Keratinocyte (primary cell): ENCODE measurements at regions not wholly inside any gene's neighbourhood (a gene's known extent, or its start where the extent isn't known, plus 50 kb on each side); places are given as distances from the start of the nearest gene placed in this dataset.

ENCODE experiments used
- DNase-seq: peaks from one replicate; pipeline ENCODE4 v3.0.0-alpha.2; 2011; ENCODE audit warnings: low read depth, missing footprints, low spot score
- FAIRE-seq: peaks from 2 replicates; lab custom pipeline; 2011; peaks lifted over from hg19 to GRCh38; lab: Jason Lieb, UNC
- H2AFZ ChIP-seq: 2 replicates; pipeline ENCODE4 v1.6.0; 2012; ENCODE audit warnings: low read length, control low read depth, inconsistent platforms; ENCODE audit not compliant: control insufficient read depth
- H3K27ac ChIP-seq: 2 replicates; pipeline ENCODE4 v1.5.1; 2011; ENCODE audit warnings: low read length; ENCODE audit not compliant: control insufficient read depth, insufficient read depth
- H3K27me3 ChIP-seq: 3 replicates; pipeline ENCODE4 v1.6.0; 2011; ENCODE audit warnings: low read length; ENCODE audit not compliant: control insufficient read depth, insufficient read depth; ENCODE audit errors: extremely low read depth
- H3K36me3 ChIP-seq, 2 experiments: 2 replicates in 1 of 2; 3 replicates in 1 of 2; pipeline ENCODE4 v1.5.1; 2011; ENCODE audit warnings: low read length in 2 of 2, mild to moderate bottlenecking in 1 of 2; ENCODE audit not compliant: control insufficient read depth in 2 of 2, insufficient read depth in 2 of 2; ENCODE audit errors: extremely low read depth in 1 of 2
- H3K4me1 ChIP-seq: 3 replicates; pipeline ENCODE4 v1.5.1; 2011; ENCODE audit warnings: low read length; ENCODE audit not compliant: control insufficient read depth, insufficient read depth; ENCODE audit errors: extremely low read depth
- H3K4me2 ChIP-seq: 3 replicates; pipeline ENCODE4 v1.6.0; 2011; ENCODE audit warnings: low read depth, low read length; ENCODE audit not compliant: control insufficient read depth, insufficient read depth; ENCODE audit errors: extremely low read depth
- H3K4me3 ChIP-seq, 3 experiments: fragments of 200-600 bp in 1 of 3; sonication (generic) in 1 of 3; 2 replicates in 2 of 3; 3 replicates in 1 of 3; pipeline ENCODE4 v1.5.1; 2011 to 2016; ENCODE audit warnings: low read length in 3 of 3, mild to moderate bottlenecking in 3 of 3, control low read depth in 2 of 3, inconsistent platforms in 1 of 3, low read depth in 1 of 3, mixed read lengths in 1 of 3, mixed run types in 1 of 3, moderate library complexity in 1 of 3; ENCODE audit not compliant: control insufficient read depth in 2 of 3, insufficient read depth in 2 of 3; ENCODE audit errors: extremely low read depth in 1 of 3
- H3K79me2 ChIP-seq: 2 replicates; pipeline ENCODE4 v1.6.0; 2012; ENCODE audit warnings: low read length; ENCODE audit not compliant: control insufficient read depth, insufficient read depth
- H3K9ac ChIP-seq: 3 replicates; pipeline ENCODE4 v1.6.0; 2011; ENCODE audit warnings: low read length; ENCODE audit not compliant: control insufficient read depth, insufficient read depth; ENCODE audit errors: extremely low read depth
- H3K9me1 ChIP-seq: 3 replicates; pipeline ENCODE4 v1.6.0; 2011; ENCODE audit warnings: low read length; ENCODE audit not compliant: control insufficient read depth, insufficient read depth; ENCODE audit errors: extremely low read depth
- H3K9me3 ChIP-seq: 2 replicates; pipeline ENCODE4 v1.5.1; 2012; ENCODE audit warnings: low read depth, low read length; ENCODE audit not compliant: control insufficient read depth
- H4K20me1 ChIP-seq: 3 replicates; pipeline ENCODE4 v1.6.0; 2011; ENCODE audit warnings: low read length; ENCODE audit not compliant: control insufficient read depth, insufficient read depth; ENCODE audit errors: extremely low read depth
- EZH2 ChIP-seq: IDR thresholded peaks from one replicate; pipeline ENCODE4 v1.6.1; 2012; ENCODE audit warnings: inconsistent platforms, mild to moderate bottlenecking, low read length, moderate library complexity
- dilution Hi-C: fragments of 300-500 bp; cut with MboI; formaldehyde crosslinking; loops from one replicate; pipeline ENCODE4 v1.7.0; 2020; ENCODE audit warnings: low sequenced_read_pairs; ENCODE audit not compliant: extremely low pct_ligation_motif_present
- TF ChIP-seq, protein P1 (sequence below), 3 experiments: IDR thresholded peaks in 1 of 3; conservative IDR thresholded peaks in 1 of 3; optimal IDR thresholded peaks in 1 of 3; 2 replicates in 2 of 3; 3 replicates in 1 of 3; pipeline versions ENCODE3 to v1.5.1; 2011; ENCODE audit warnings: low read length in 3 of 3, mild to moderate bottlenecking in 3 of 3, moderate library complexity in 2 of 3, control low read depth in 1 of 3, inconsistent platforms in 1 of 3; ENCODE audit not compliant: insufficient read depth in 2 of 3; ENCODE audit errors: extremely low read depth in 1 of 3

DNA sequence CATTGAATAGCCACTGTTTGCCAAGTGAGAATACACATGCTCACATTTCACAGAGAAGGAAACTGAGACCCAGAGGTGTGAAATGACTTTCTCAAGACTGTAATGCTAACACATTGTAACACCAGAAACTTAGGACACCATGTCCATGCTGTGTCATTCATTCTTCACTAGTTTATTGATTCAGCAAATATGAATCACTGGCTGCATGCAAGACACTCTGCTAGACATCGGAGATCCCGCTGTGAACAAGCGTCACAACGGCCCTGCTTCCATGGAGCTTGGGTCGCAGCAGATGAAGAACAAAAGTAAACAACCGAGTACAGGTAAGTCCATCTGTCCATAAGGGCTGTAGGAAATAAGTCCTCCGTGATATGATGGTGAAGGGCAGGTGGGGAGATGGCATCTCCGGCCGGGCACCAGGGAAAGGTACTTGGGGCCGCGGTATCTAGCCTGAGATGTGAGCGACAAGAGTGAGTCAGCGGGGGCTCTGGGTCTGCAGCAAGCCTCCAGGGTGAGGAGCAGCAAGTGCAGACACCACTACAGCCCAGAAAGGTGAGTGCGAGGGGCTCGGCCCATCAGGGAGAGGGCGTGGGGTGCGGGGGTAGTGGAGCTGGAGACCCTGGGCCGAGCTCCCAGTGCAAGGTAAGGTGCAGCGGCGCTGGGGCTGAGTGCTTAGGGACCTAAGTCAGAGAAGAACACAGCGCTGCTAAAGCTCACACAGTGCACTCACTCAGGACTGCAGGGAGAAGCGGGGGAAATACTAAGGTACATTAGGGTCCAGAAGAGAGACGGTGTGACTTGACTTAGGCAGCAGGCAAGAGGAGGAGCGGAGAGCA, 391.2 kb downstream of the FBXO15 start:
- H2AFZ ChIP-seq, result no peak overlapping the region
- TF ChIP-seq, protein P1, sequence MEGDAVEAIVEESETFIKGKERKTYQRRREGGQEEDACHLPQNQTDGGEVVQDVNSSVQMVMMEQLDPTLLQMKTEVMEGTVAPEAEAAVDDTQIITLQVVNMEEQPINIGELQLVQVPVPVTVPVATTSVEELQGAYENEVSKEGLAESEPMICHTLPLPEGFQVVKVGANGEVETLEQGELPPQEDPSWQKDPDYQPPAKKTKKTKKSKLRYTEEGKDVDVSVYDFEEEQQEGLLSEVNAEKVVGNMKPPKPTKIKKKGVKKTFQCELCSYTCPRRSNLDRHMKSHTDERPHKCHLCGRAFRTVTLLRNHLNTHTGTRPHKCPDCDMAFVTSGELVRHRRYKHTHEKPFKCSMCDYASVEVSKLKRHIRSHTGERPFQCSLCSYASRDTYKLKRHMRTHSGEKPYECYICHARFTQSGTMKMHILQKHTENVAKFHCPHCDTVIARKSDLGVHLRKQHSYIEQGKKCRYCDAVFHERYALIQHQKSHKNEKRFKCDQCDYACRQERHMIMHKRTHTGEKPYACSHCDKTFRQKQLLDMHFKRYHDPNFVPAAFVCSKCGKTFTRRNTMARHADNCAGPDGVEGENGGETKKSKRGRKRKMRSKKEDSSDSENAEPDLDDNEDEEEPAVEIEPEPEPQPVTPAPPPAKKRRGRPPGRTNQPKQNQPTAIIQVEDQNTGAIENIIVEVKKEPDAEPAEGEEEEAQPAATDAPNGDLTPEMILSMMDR (optimal IDR thresholded peaks at IDR 0.05 in 1 of 3, IDR thresholded peaks at IDR 0.05 in 1 of 3, conservative IDR thresholded peaks at IDR 0.05 in 1 of 3; ENCODE audit: extremely low read depth in 1 of 3, insufficient read depth in 2 of 3, low read length in 3 of 3), result no peak
- no peak for TF ChIP-seq EZH2
- no peaks in the 10 kb centered on the region for H3K79me2 ChIP-seq
- no peaks in the 10 kb centered on the region for H3K36me3 ChIP-seq
- FAIRE-seq (no peak), DNase-seq (no peak)
- H3K9ac ChIP-seq, result no peak overlapping the region
- H3K27me3 ChIP-seq, result no peaks in the 10 kb centered on the region
- no peak overlapping the region for H3K27ac ChIP-seq
- H3K4me2 ChIP-seq, result no peak overlapping the region
- no peaks in the 10 kb centered on the region for H3K9me3 ChIP-seq
- H3K4me1 ChIP-seq, result peaks cover 16% of the 10 kb centered on the region
- dilution Hi-C loops, result no loop called here
- no peaks in the 10 kb centered on the region for H4K20me1 ChIP-seq
- no peaks in the 10 kb centered on the region for H3K9me1 ChIP-seq
- H3K4me3 ChIP-seq, result no peak overlapping the region

DNA sequence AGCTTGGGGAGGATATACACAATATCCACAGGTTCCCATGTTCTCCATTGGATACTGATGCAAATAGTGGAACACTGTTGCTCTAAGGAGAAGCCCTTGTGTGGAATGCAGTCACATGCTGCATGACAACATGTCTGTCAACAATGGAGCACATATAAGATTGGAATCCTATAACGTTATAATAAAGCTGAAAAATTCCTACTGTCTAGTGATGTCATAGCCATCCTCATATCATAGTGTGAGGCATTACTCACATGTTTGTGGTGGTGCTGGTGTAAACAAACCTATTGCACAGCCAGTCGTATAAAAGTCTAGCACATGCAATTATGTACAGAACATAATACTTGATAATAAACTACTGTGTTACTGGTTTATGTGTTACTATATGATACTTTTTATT, 394.7 kb downstream of the FBXO15 start:
- dilution Hi-C loops, result no loop called here
- Histone ChIP-seq H4K20me1 (no peaks in the 10 kb centered on the region), H3K4me3 (no peak overlapping the region), H3K27ac (no peak overlapping the region), H3K4me2 (no peak overlapping the region), H3K27me3 (no peaks in the 10 kb centered on the region), H3K9me1 (no peaks in the 10 kb centered on the region), H3K79me2 (no peaks in the 10 kb centered on the region), H2AFZ (no peak overlapping the region), H3K9me3 (no peaks in the 10 kb centered on the region), H3K36me3 (no peaks in the 10 kb centered on the region), H3K4me1 (peaks cover 26% of the 10 kb centered on the region), H3K9ac (no peak overlapping the region)
- FAIRE-seq (no peak), DNase-seq (no peak)
- TF ChIP-seq, protein P1 (optimal IDR thresholded peaks at IDR 0.05 in 1 of 3, IDR thresholded peaks at IDR 0.05 in 1 of 3, conservative IDR thresholded peaks at IDR 0.05 in 1 of 3; ENCODE audit: extremely low read depth in 1 of 3, insufficient read depth in 2 of 3, low read length in 3 of 3), result no peak
- no peak for TF ChIP-seq EZH2
